LNCAP (cell line): ENCODE measurements at regions not wholly inside any gene's neighbourhood (a gene's known extent, or its start where the extent isn't known, plus 50 kb on each side); places are given as distances from the start of the nearest gene placed in this dataset.

Source experiments
- TF ChIP-seq, protein P1 (sequence below): fragments of 450-650 bp; IDR thresholded peaks from 2 replicates; pipeline ENCODE4 v1.5.1; 2017; ENCODE audit warnings: mild to moderate bottlenecking

DNA sequence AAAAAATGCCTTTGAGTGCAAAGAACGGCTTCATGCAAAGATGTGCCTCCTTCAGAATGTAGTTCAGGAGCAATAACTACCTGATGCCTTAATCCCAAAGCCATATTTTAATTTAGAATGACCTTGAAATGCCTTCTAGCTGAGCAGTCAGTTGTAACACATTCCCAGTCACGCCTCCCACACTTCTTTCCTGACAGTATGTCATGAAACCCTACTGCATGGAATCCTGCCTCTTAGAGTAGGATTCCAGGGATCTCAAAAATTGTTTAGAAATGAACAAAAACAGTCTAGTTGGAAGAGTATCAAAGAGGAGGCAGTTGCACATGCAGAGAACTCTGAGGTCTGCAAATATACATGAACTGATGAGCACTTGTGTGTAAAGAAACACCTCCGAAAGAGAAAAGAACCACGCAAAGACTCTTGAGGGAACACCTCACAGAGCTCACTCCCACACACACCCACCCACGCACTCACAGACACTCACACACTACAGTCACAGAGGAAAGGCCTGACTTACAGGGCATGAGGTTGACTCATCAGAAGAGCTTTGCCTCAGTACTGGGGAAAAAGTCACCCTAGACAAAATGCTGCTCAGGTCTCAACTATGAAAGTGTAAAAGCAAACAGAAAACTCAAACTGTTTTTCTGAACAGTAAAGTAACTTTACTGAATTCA lies 77.4 kb downstream of the GGTLC2 start:
- TF ChIP-seq, protein P1, sequence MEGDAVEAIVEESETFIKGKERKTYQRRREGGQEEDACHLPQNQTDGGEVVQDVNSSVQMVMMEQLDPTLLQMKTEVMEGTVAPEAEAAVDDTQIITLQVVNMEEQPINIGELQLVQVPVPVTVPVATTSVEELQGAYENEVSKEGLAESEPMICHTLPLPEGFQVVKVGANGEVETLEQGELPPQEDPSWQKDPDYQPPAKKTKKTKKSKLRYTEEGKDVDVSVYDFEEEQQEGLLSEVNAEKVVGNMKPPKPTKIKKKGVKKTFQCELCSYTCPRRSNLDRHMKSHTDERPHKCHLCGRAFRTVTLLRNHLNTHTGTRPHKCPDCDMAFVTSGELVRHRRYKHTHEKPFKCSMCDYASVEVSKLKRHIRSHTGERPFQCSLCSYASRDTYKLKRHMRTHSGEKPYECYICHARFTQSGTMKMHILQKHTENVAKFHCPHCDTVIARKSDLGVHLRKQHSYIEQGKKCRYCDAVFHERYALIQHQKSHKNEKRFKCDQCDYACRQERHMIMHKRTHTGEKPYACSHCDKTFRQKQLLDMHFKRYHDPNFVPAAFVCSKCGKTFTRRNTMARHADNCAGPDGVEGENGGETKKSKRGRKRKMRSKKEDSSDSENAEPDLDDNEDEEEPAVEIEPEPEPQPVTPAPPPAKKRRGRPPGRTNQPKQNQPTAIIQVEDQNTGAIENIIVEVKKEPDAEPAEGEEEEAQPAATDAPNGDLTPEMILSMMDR = no peak

DNA sequence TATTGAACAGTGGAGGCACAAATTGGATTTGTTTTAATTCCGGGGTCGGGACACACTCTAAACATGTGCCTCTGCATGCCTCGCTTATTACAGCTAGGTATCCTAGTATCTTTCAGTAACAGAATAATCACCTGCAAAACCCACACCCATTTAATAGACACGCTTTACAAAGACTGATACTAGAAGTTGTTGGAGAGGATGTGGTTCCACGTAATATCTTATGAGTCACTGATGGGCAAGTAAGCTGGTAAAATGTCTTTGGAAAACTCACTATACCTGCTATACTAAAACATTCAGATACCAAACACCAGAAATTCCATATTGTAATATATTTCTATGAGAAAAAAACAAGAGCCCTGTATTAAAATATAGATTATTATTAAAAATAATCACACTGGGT lies 84.0 kb downstream of the GGTLC2 start:
- TF ChIP-seq, protein P1 = no peak

DNA sequence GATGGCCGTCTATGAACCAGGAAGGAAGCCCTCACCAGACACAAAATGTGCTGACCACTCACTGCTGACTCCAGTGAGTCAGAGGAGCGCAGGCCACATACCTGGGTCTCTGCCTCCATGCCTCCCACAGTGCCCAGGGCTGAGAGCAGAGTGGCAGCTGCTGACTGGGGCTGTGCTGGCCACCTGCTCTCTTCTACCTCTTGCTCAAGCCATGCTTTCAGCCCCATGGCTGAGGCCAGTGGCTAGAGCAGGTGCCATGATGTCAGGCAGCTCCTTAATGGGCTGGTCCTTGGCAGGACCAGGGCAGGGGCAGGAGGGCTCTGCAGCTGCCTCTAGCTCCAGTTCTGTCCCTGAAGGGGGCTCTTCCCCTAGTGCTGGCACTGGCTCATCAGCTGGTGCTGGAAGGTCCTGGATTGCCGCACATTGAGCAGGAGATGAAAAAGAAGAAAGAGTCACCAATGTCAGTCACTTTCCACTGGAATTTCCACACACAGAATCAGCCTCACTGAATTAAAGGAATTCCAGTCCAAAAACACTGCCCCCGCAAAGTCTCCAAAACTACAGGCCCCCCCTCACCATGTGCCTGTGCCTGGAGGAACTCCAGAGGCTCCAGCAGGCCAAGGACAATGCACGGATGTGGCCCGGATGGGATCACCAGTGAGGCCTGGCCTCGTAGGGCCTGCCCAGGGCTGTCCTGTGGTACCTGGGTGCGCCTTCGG lies 86.4 kb downstream of the GGTLC2 start:
- TF ChIP-seq, protein P1 = no peak

DNA sequence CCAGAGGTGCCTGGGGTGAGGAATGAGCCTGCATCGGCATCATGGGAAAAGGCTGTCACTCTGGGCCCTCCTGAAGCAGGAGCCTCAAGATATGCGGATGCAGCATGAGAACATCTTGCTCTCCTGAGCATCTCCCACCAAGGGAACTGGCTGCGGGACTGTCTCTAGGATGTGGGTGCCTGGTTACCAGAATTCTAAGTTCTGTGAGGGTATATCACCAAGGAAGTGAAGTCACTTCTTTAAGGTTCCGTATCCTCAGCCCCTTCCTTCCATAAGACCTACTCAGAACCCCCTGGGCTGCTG lies 86.9 kb downstream of the GGTLC2 start:
- TF ChIP-seq, protein P1 = no peak

DNA sequence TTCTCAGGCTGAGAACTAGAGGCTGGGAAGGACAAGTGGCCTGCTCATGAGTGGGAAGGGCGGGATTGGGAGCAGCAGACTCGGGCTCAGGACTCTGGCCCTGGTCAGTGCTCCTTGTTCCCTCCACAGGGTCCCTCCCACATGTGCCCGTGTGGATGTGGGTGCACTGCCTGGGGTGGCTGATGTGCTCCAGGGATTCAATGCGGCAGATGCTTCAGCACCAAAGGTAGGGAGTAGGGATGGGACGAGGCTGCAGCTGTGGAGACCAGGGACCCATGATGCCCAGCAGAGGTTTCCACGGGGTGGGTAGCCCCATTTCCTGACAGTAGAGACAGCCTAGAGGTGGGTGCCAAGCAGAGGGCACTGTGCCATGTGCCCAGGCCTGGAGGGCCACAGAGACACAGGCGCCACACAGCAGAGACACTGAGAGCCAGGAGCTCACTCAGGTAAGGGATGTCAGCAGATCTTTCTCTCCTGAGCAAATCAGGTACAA lies 89.5 kb downstream of the GGTLC2 start:
- TF ChIP-seq, protein P1 = no peak

DNA sequence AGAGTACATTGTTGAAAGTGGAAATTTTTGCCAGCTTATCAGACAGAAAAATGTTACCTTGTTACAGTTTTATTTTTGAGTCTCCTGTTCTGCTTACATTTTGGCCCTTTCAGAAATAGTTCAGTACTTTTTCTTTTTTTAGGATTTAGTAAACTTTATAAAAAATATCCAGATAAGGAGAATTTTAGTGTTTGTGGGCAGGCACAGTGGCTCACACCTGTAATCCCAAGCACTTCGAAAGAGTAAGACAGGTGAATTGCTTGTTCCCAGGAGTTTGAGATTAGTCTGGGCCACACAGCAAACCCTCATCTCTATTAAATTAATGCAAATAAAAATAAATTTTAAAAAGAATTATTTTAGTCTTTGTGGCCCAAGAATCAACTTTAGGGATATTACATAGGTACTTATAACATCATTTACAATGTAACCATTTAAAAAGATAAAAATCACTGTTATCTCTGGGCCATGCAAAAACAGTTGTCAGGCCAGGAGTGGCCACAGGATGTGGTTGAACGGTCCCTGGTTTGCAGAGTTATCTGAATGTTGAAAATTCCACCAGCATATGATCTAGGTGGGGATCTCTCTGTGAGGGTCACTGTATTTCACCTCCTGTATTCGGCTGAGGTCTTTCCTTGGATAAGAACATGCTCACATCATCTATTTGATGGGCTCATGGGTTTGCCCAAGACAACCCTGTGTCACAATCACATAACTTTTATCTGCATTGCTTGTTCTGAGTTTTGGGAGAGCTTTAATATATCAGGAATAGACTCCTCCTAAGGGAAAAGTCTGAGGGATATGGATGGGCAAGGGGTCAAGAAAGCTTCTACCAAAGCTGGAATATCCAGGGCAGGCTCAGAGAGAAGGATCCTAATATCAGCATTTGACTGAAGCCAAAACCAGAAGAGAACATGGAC lies 91.5 kb downstream of the GGTLC2 start:
- TF ChIP-seq, protein P1 = no peak

DNA sequence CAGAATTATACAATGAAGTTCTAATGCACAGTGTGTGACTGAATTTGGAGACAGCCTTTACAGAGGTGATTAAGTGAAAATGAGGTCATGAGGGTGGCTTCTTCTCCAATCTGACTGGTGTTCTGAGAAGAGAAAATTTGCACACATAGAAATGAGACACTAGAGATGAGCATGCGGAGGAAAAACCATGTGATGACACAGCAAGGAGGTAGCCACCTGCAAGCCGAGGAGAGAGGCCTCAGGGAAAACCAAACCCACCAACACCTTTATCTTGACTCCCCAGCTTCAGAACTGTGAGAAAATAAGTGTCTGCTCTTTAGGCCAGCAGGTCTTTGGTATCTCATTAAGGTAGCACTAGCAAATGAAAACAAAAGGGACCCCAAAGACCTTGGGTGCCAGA lies 93.2 kb downstream of the GGTLC2 start:
- TF ChIP-seq, protein P1 = no peak
